Lower leg skin (tissue), 4 donors: ENCODE measurements at regions not wholly inside any gene's neighbourhood (a gene's known extent, or its start where the extent isn't known, plus 50 kb on each side); places are given as distances from the start of the nearest gene placed in this dataset.

Experiments used
- DNase-seq, 2 donors: peaks; one replicate each; pipeline ENCODE4 v3.0.0-alpha.2; 2019; ENCODE audit warnings: low spot score in 2 of 2
- H3K4me3 ChIP-seq: fragments of 200-600 bp; sonication (generic); 2 replicates; pipeline ENCODE4 v1.5.1; 2017; ENCODE audit warnings: mild to moderate bottlenecking, low read depth; ENCODE audit not compliant: poor library complexity, severe bottlenecking
- POLR2A ChIP-seq, 2 donors: fragments of 450-650 bp; IDR thresholded peaks; one replicate each; pipeline ENCODE4 v1.6.1; 2016 to 2017; ENCODE audit warnings: antibody characterized with exemption in 2 of 2, mild to moderate bottlenecking in 1 of 2, moderate library complexity in 1 of 2
- WGBS, 2 donors: methylation state at CpG; one replicate each; pipeline ENCODE4 v1.1.5; 2018; 5-methylcytosine and 5-hydroxymethylcytosine counted together
- intact Hi-C: fragments of 100-400 bp; cut with DNase I; formaldehyde crosslinking; loops from one replicate; pipeline ENCODE4 v1.15.0; 2023; ENCODE audit warnings: low total_unique reads
- TF ChIP-seq, protein P1 (sequence below), 3 donors: fragments of 450-650 bp; IDR thresholded peaks; one replicate each; pipeline ENCODE4 v1.5.1; 2016; ENCODE audit warnings: antibody characterized with exemption in 3 of 3, mild to moderate bottlenecking in 3 of 3, moderate library complexity in 2 of 3

GRCh38 chr16:86680661-86681030 lies 102.3 kb downstream of the FOXL1 start:
- 37 to 53% methylated on average over 8 of the region's 8 CpGs for WGBS, 2 donors
- peak in 1 of 2 donors; percentile 66 for DNase-seq
- no peak overlapping the region for H3K4me3 ChIP-seq
- no peak for TF ChIP-seq POLR2A (IDR thresholded peaks at IDR 0.05)
- TF ChIP-seq, protein P1, sequence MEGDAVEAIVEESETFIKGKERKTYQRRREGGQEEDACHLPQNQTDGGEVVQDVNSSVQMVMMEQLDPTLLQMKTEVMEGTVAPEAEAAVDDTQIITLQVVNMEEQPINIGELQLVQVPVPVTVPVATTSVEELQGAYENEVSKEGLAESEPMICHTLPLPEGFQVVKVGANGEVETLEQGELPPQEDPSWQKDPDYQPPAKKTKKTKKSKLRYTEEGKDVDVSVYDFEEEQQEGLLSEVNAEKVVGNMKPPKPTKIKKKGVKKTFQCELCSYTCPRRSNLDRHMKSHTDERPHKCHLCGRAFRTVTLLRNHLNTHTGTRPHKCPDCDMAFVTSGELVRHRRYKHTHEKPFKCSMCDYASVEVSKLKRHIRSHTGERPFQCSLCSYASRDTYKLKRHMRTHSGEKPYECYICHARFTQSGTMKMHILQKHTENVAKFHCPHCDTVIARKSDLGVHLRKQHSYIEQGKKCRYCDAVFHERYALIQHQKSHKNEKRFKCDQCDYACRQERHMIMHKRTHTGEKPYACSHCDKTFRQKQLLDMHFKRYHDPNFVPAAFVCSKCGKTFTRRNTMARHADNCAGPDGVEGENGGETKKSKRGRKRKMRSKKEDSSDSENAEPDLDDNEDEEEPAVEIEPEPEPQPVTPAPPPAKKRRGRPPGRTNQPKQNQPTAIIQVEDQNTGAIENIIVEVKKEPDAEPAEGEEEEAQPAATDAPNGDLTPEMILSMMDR (IDR thresholded peaks at IDR 0.05): no peak
- intact Hi-C loops: no loop called here

DNA sequence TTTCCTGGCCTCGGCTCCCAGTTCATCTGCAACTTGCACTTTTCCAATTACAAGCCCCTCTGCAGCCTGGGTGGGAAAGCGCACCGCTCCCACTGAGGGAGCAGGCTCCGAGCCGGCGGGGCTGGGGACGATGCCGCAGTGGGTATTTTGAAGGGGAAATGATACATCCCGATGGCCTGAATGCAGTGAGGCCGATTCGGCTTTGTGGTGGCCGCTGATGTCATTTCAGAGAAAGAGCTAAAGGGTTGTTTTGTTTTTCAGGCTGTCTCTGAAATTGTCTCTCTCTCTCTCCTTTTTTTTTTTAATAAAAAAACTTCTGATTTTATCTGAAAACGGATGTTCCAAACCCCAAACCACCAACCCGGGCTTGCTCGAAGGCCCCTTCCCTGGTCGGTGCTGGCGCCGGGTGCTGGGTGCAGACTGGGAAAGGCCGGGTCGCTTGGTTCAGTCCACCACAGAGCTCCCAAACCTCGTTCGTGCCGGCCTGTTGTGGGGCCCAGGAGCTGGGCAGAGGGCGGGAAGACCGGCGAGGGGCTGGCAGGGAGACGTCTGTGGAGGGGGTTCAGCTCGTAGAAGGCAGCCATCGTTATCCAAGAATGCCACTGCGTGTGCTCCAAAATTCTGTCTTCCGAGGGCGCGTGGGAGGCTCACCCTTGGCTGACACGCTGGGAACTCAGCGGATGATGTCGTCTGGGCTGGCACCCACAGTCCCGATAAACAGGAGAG lies 102.8 kb downstream of the FOXL1 start:
- 60 to 62% methylated on average over 37 of the region's 37 CpGs for WGBS, 2 donors
- TF ChIP-seq, protein P1 (IDR thresholded peaks at IDR 0.05): no peak
- no peak for TF ChIP-seq POLR2A (IDR thresholded peaks at IDR 0.05)
- no peak overlapping the region for H3K4me3 ChIP-seq
- DNase-seq: peak in 1 of 2 donors; percentile 72
- intact Hi-C loops: no loop called here

GRCh38 chr16:86681757-86682106 lies 103.4 kb downstream of the FOXL1 start:
- WGBS, 2 donors: 83 to 85% methylated on average over 15 of the region's 15 CpGs
- TF ChIP-seq, protein P1 (IDR thresholded peaks at IDR 0.05): no peak
- no peak overlapping the region for H3K4me3 ChIP-seq
- intact Hi-C loops: no loop called here
- peak in 1 of 2 donors; percentile 56 for DNase-seq

GRCh38 chr16:86682219-86682904 lies 104.0 kb downstream of the FOXL1 start:
- H3K4me3 ChIP-seq: no peak overlapping the region
- intact Hi-C loops: no loop called here
- 80 to 88% methylated on average over 14 of the region's 14 CpGs for whole genome bisulfite sequencing, 2 donors
- peak in 1 of 2 donors; percentile 50 for DNase-seq
- TF ChIP-seq, protein P1 (IDR thresholded peaks at IDR 0.05): no peak
- no peak for TF ChIP-seq POLR2A (IDR thresholded peaks at IDR 0.05)

- TF ChIP-seq, protein P1 (IDR thresholded peaks at IDR 0.05): no peak
- no peak for TF ChIP-seq POLR2A (IDR thresholded peaks at IDR 0.05)
These were observed 105.3 kb downstream of the FOXL1 start for GRCh38 chr16:86683441-86684194.

More at GRCh38 chr16:86683441-86684194, 105.3 kb downstream of the FOXL1 start:
- intact Hi-C loops: no loop called here
- 67 to 71% methylated on average over 8 of the region's 8 CpGs for WGBS, 2 donors
- H3K4me3 ChIP-seq: no peak overlapping the region
- peak in 1 of 2 donors; percentile 59 for DNase-seq
